ENCODE measurements at regions not wholly inside any gene's neighbourhood (a gene's known extent, or its start where the extent isn't known, plus 50 kb on each side); places are given as distances from the start of the nearest gene placed in this dataset.
"Not testable (repeated sequence)": the region's sequence is repeated elsewhere in the genome, so short reads cannot be mapped to it uniquely, and the experiment has no call there.

GRCh38 chr5:28305891-28306290, 1267.5 kb upstream of the CDH9 start:
- no peak for DNase-seq (ENCODE audit: low read depth)

DNA sequence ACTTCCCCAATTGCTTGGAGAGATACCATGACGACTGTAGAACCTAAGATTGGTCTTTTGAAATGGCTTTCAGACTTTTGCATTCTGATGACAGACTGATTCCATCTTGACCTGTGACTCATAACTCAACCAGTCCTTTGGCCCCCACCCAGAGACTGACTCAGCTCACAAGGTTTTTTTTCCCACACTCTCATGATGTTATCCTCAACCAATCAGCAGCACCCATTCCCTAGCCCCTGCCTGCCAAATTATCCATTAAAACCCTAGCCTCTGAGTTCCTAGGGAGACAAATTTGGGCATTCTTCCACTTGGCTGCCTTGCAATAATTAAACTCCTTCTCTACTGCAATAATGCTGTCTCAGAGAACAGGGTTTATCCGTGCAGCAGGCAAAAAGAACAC, 1263.3 kb upstream of the CDH9 start:
- peak; percentile 71 for DNase-seq (ENCODE audit: low read depth)

DNA sequence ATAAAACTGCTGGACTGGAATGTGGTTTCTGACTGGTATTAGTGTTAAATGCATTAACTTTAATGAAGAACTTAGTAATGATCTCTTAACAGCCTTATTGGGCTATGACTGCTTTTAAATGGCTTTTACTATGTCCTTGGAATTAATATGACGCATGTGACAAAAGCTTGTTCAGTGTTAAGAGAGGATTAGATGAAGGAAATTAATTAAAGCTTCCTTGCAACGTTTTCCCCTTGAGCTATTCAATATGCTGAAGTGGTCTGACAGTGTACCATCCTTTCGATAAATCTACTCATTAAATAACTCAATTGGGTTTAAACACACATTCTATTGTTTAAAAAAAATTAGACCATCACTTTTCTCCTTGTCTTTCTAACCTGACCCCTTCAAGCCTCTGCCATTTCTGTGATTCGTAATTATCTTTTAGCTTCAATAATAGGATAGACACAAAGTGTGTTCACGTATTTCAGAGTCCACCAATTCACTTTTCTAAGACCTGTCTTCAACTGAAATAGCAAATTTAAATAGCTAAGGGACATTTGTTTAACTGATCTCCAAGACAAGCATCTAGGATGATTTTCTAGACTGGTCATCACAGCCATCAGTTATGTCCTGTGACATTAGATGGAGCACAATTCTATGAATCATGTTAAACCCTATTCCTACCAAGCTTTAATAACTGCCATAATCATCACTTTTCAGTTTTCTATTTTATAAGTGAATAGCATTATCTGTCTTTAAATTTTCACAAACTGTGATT, 1258.0 kb upstream of the CDH9 start:
- DNase-seq (ENCODE audit: low read depth): no peak

DNA sequence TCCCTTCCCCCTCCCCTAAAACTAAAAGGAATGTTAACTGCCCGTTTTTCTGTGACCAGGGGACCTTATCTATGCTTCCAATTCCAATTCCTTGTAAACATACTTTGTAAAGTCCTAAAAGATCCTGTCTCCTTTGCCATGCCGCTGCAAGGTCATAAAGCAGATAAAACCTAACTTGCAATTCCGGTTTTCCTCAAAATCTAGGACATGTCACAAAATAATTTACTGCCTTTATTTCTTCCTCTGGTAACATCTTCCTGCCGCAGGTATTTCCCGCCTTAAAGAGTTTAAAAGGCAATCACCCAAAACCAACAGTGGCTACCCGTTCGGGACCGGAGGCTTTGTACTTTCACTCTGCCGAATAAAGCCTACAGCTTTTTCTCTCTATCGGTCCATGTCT, 1248.6 kb upstream of the CDH9 start:
- not testable (repeated sequence) for DNase-seq (ENCODE audit: low read depth)

GRCh38 chr5:28286566-28286965, 1248.2 kb upstream of the CDH9 start:
- DNase-seq (ENCODE audit: low read depth): no peak

- no peak for DNase-seq (ENCODE audit: low read depth)
Measured at GRCh38 chr5:28284788-28285187, 1246.4 kb upstream of the CDH9 start.

- no peak for DNase-seq (ENCODE audit: low read depth)
Measured at GRCh38 chr5:28281351-28281750, 1243.0 kb upstream of the CDH9 start.

DNA sequence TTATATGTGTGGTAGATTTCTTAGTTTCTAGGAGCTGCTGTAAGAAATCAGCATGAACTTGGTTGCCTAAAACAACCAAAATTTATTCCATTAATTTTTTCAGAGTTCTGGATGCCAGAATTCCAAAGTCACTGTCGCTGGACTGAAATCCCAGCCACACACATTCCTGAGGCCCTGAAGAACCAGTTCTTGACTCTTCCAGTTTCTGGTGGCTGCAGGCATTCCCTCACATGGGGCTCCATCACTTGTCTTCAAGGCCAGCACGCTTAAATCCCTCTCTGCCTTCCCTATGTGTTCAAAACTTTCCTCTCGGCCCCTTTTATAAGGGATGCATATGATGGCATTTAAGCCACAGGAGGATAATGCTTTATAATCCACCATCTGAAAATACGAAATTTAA, 1237.5 kb upstream of the CDH9 start:
- DNase-seq (ENCODE audit: low read depth): no peak

DNA sequence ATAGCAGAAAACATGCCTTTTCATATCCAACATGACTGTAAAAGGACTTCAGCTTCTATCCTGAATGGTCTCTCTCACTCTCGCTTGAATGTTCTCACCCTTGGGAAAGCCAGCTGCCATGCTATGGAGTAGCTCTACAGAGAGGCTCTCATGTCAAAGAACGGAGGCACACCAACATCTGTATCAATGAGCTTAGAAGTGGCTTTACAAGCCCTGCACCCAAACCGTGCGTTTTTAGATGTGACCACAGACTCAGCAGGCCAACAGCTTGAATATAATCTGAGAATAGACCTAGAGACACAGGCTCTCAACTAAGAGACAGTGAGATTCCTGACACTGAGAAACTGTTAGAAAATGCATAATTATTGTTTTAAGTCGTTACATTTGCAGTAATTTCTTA, 1231.6 kb upstream of the CDH9 start:
- DNase-seq (ENCODE audit: low read depth): no peak

GRCh38 chr5:28265877-28266276, 1227.5 kb upstream of the CDH9 start:
- no peak for DNase-seq (ENCODE audit: low read depth)

GRCh38 chr5:28254846-28255245, 1216.5 kb upstream of the CDH9 start:
- peak; percentile 11 for DNase-seq (ENCODE audit: low read depth)

DNA sequence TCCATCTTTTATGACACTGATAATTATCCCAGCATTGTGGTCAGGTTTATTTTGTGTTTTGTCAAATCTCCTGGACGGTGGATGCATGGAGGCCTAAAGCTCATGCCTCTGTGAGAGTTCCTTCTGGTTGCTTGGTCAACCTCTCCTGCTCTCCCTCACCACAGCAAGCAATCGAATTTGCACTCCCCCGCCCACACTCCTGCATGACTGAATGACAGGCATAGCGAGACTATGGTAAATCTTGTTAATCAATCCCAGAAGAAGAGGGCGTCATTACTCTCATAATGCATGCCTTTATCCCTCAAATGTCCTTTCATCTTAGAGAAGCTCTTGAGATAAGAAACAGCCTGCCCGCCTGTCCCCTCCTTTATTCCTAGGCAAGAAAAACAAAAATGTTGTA, 1215.0 kb upstream of the CDH9 start:
- no peak for DNase-seq (ENCODE audit: low read depth)

- DNase-seq (ENCODE audit: low read depth): no peak
Measured at GRCh38 chr5:28249771-28250415, 1211.5 kb upstream of the CDH9 start.

DNA sequence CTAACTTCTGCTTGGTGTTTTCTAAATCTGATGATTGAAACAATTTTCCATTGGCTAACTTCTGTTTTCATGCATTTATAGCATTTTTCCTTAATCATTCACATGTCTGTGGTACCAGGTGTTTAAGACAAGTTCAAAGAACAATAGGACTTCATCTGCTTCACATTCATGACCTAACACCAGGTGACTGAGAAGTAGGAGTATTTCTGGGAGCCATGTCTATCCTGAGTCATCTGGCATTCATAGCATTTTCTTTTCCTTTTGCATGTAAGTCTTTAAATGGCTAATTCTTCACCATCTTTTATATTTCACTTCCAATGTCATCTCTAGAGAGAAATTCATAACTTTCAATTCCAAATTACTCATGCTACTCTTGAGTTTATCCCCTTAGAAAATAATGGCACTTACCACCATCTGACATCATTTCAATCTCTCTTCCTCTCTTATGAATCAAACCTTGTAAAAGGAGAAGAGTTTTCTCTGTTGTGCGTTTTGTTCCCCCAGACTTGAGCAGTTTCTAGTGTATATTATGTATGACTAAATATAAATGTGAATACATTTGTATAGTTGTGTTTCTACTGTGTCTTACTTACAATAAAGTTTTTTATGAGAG, 1196.1 kb upstream of the CDH9 start:
- DNase-seq (ENCODE audit: low read depth): no peak

DNA sequence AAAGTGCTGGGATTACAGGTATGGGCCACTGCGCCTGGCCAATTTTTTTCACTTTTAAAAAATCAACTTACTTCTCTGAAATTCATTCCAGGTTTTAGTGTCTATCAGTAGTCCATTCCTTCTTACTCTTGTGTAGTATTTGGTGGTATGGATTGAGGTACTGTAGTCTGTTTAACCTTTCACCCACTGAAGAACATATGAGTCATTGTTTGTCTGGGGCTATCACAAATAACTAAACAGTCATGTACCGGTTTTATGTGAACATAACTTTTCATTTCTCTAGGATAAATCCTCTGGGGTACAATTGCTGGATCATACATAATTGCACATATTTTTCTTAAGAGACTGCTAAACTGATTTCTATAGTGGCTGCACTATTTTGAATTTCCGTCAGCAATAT, 1188.0 kb upstream of the CDH9 start:
- no peak for DNase-seq (ENCODE audit: low read depth)

- no peak for DNase-seq (ENCODE audit: low read depth)
Measured at GRCh38 chr5:28219539-28219938, 1181.2 kb upstream of the CDH9 start.

DNA sequence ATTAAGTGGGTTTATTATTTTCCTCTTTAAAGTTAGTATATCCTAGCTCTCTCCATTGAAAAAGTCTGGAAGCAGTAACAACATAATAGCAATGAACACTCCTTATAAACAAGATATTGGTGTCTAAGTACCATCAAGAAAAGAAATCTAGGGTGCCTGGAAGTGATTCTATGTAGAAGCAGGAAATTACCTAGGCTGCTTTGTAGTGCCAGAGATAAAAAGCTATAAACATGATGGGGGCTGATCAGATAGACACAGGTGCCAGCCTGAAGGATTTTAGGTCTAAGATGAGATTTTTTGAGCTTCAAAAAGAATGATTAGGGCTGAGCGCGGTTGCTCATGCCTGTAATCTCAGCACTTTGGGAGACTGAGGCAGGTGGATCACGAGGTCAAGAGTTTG, 1179.3 kb upstream of the CDH9 start:
- no peak for DNase-seq (ENCODE audit: low read depth)

- no peak for DNase-seq (ENCODE audit: low read depth)
Measured at GRCh38 chr5:28216939-28217360, 1178.6 kb upstream of the CDH9 start.

GRCh38 chr5:28215091-28215490, 1176.7 kb upstream of the CDH9 start:
- no peak for DNase-seq (ENCODE audit: low read depth)

DNA sequence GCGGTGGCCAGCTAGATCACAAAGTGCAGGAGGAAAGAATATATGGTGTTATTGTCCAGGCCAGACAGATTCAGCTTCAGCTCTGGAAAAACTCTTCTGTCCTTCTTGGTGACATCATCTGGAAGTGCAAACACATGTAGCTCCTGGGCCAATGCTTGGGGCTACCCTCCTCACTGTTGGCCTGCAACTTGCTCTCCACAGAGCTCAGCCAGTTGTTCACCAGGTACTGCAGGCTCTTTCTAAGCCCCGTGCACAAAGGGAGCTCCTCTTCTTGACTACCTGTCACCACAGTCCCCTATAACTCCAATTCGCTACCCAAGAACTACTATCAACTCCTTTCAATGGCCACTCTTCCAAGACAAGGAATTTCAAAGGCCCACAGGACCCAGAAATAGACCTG, 1175.9 kb upstream of the CDH9 start:
- DNase-seq (ENCODE audit: low read depth): no peak

DNA sequence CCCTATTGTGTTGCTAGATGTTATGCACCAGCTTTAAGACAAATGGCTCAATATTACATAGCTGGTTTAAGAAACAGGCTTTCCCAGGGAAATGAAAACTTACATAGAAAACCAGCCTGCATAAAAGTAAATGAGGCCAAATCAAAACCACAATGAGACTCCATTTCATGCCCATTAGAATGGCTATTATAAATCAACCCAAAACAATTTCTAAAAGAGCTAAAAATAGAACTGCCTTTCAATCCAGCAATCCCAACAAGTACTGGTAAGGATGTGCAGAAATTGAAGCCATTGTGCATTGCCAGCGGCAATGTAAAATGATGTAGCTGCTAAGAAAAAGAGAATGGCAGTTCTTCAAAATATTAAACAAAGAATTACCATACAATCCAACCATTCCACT, 1170.0 kb upstream of the CDH9 start:
- no peak for DNase-seq (ENCODE audit: low read depth)

GRCh38 chr5:28190011-28190410, 1151.6 kb upstream of the CDH9 start:
- no peak for DNase-seq (ENCODE audit: low read depth)

DNA sequence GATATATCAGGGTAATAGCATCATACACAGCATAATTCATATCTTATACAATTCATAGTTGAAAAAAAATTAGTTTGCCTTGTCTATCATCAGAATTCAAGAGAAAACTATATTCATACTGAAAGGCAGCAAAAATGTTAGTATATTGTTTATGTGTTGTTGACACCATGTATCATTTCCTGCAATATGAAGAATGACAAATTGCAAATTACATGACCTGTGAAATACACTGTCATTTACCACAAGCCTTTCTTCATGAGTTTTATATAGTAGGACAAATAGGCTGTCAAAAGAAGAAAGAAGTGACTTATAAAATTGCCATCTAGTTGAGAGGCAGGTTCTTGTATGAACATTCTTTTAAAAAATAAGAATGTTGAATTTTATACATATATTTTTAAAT, 1136.3 kb upstream of the CDH9 start:
- DNase-seq (ENCODE audit: low read depth): no peak

- peak; percentile 11 for DNase-seq (ENCODE audit: low read depth)
Measured at GRCh38 chr5:28165096-28165495, 1126.7 kb upstream of the CDH9 start.
